GM12892 (cell line): ENCODE measurements at regions not wholly inside any gene's neighbourhood (a gene's known extent, or its start where the extent isn't known, plus 50 kb on each side); places are given as distances from the start of the nearest gene placed in this dataset.

Experiments
- POLR2A ChIP-seq: IDR thresholded peaks from 2 replicates; pipeline ENCODE4 v1.6.1; 2011; ENCODE audit warnings: low read depth, low read length, control low read depth
- POLR2AphosphoS5 ChIP-seq: IDR thresholded peaks from 2 replicates; pipeline ENCODE4 v1.6.1; 2011; ENCODE audit warnings: low read depth, low read length, control low read depth
- TAF1 ChIP-seq: IDR thresholded peaks from 2 replicates; pipeline ENCODE4 v1.6.1; 2011; ENCODE audit warnings: low read depth, mild to moderate bottlenecking, control low read depth, low read length, borderline replicate concordance

GRCh38 chr12:71014180-71014785, 93.7 kb upstream of the PTPRR start:
- TF ChIP-seq POLR2A (no peak), POLR2AphosphoS5 (no peak), TAF1 (no peak)
